Activated CD4-positive, alpha-beta T cell treated with anti-CD3 and anti-CD28 coated beads, Interleukin-2, Interleukin-4, amounts not matched to agents 100 ng/mL and 50 ng/mL, durations not matched to agents 16 hours and 8 hours (primary cell): ENCODE measurements at regions not wholly inside any gene's neighbourhood (a gene's known extent, or its start where the extent isn't known, plus 50 kb on each side); places are given as distances from the start of the nearest gene placed in this dataset.
"Not testable (repeated sequence)": the region's sequence is repeated elsewhere in the genome, so short reads cannot be mapped to it uniquely, and the experiment has no call there.

Experiments used
- DNase-seq: peaks from one replicate; pipeline ENCODE4 v3.0.0-alpha.2; 2020; ENCODE audit warnings: low spot score

GRCh38 chr5:104082754-104083153 is 520.2 kb upstream of the NUDT12 start:
- DNase-seq = no peak

DNA sequence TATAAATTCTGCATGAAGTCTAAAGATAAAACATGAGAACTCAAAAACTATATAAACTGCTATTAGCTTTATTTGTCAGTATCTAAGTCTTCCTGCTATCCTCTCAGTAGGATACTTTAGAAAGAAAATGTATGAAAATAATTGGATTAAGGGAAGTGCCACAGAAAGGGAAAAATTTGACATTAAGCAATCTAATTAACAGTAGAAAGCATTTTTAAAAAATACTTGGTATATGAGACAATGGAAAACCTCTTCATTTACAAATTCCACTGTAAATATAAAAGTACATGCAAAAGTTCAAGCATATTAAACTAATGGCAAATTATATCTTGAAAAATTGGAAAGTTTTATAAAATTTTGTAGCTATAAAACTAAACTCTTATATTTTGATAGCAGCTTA is 518.6 kb upstream of the NUDT12 start:
- DNase-seq = no peak

DNA sequence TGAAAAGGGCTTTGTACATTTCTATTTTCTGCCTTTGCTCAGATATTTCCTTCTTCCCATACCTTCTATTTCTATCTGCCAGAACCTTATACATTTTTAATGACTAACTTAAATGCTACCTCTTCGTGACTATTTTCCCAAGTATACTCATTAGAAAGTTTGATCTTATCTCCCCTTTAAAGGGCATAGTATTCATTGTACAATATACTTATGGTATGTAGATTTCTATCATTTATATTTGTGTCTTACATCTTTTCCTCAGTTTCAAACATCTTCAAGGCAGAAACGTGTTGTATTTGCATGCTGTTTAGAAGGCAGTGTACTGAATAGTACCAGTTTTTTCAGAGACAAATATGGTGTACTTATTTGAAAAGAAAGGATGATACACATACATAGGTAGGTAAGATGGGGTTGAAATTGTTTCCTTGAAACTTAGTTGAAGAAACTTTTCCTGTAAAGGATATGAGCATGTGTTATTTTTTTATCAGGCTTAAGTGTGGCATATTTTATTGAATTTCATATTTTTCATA is 518.1 kb upstream of the NUDT12 start:
- no peak for DNase-seq

GRCh38 chr5:104079861-104080645 is 517.5 kb upstream of the NUDT12 start:
- not testable (repeated sequence) for DNase-seq

GRCh38 chr5:104071887-104072286 is 509.3 kb upstream of the NUDT12 start:
- no peak for DNase-seq

DNA sequence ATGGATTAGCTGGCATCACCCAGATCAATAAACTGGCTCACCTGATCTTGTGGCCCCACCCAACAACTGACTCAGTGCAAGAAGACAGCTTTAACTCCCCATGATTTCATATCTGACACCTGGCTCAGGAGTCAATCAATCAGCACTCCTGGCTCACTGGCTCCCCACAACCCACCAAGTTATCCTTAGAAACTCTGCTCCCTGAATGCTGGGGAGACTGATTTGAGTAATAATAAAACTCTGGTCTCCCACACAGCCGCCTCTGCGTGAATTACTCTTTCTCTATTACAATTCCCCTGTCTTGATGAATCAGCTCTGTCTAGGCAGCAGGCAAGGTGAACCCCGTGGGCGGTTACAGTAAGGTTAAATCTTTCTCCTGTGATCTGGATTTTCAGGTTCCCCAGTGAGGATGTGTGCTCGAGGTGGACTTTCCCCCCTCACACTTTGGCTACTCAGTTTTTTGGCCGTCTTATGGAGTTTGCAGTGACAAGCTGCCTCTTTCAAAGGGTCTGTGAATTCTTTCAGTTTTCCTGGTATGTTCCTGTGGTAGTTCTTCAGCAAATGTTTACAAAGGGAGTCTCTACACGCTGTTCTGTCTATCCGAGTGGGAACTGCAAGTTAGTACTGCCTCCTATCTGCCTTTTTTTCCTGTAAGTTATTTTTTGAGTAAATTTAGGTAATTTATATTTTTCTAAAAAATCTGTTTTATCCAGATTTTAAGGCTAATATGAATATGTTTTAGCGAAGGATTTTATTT is 500.2 kb upstream of the NUDT12 start:
- no peak for DNase-seq

DNA sequence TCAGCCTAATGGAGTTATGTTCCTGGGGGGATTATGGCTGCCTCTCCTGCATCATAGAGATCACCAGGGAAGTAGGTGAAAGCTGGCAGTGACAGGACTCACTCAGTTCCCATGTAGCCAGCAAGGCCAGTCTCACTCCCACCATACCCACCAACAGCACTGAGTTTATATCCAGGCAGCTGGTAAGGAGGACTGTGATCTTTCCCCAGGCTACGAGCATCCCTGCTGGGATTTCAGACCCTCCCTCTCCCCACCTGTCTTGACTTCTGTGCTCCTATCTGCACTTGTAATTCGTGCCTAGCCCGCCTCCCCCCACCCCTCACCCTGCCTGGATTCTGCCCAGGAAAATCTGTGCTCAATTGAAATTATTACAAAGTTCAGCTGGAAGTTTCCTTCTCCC is 499.1 kb upstream of the NUDT12 start:
- DNase-seq = no peak

GRCh38 chr5:104053353-104053649 is 490.7 kb upstream of the NUDT12 start:
- no peak for DNase-seq

- no peak for DNase-seq
Observed at GRCh38 chr5:104052558-104053352, 490.2 kb upstream of the NUDT12 start.

DNA sequence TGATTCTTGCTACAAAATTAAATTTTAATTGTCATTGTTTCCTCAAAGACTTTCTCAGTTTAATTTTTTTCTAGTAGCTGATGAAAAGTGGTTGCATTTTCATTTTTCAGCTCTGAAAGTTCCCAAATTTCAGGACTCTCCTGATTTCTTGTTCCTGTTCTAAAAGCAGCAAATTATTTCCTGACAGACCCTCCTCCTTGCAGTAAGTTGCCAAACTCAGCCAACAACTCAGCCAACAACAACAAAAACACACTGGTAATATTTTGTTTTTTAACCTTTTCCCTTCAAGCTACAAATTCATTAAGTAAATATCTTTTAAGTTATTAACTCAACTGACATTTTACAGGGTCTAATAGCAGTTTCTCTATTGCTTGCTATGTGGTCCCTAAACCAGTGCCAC is 487.8 kb upstream of the NUDT12 start:
- no peak for DNase-seq

- DNase-seq = no peak
Observed at GRCh38 chr5:104049752-104050151, 487.2 kb upstream of the NUDT12 start.

DNA sequence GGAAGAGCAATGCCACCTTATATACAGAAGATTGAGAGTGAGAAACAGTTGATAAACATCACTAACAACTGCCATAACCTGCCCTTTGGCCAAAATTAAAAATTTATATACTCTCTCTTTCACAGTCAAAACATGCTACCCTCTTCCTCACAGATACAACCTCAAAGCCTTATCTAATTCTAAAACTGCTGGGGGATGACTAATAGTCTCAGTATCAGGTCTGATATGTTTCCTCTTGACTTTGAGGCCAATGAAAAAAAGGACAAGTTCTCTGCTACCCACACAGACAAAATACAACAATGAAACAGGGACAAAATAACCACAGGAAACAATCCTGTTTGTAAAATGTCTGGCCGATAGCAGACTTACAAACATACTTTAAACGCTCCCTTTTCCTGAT is 485.6 kb upstream of the NUDT12 start:
- DNase-seq = peak; percentile 0

DNA sequence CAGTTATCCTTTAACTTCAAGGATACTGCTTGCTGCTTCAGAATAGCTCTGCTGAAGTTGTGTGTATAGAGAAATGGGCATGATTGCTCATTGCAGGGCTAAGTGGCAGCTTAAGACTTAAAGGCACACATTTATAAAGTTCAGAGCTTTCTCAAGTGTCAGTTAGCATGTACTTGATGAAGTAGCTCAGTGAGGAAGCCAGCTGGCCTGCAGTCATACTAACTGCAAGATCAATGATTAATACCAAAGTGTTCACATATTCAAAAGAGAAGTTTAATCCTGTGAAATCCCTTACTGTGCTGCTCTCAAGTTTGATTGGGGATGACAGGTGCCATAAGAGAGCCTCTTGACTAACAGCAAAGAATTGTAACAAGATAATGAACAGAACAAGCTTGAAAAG is 483.4 kb upstream of the NUDT12 start:
- no peak for DNase-seq

DNA sequence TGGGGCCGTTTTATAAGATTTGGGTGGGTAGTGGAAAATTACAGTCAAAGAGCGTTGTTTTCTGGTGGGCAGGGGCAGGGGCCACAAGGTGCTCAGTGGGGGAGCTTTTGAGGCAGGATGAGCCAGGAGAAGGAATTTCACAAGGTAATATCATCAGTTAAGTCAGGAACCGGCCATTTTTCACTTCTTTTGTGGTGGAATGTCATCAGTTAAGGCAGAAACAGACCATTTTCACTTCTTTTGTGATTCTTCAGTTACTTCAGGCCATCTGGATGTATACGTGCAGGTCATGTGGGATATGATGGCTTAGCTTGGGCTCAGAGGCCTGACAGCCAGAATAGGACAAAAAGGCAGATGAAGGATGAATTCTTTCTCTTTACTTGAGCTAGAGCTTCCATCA is 477.3 kb upstream of the NUDT12 start:
- DNase-seq = not testable (repeated sequence)

- not testable (repeated sequence) for DNase-seq
Observed at GRCh38 chr5:104037136-104037535, 474.5 kb upstream of the NUDT12 start.

GRCh38 chr5:104033186-104033585 is 470.6 kb upstream of the NUDT12 start:
- DNase-seq = not testable (repeated sequence)

- DNase-seq = no peak
Observed at GRCh38 chr5:104024538-104024937, 461.9 kb upstream of the NUDT12 start.

DNA sequence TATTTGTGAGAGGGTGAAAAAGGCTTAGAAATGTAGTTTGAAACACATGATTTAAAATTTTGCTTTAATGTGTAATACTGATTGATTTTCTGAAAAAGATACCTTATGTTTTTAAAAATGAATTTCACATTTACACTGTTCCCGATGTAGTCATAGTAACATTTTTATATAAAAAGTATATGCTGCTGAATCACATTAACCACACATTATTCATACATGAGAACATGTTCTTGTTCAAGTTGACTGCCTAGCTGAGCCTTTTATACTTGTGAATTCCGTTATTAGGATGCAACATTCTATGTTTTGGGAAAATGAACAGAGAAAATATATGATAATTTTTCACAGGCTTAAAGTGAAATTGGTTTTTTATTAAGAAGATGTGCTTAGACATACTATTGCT is 461.1 kb upstream of the NUDT12 start:
- no peak for DNase-seq

- no peak for DNase-seq
Observed at GRCh38 chr5:104019956-104020355, 457.4 kb upstream of the NUDT12 start.

DNA sequence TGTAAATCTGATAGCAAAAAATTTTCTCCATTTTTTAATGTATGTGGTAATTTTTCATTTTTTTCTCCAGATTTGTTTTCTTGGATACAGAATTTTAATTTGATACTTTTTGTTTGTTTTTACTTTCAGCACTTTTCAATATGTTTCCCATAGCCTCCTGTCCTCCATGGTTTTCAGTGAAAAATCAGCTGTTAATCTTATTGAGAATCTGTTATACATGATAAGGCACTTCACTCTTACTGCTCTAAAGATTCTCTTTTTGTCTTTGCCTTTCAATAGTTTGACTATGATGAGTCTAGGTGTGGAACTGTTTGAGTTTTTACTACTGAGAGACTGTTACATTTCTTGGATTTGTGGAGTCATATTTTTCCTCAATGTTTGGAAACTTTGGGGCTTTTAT is 455.7 kb upstream of the NUDT12 start:
- no peak for DNase-seq

DNA sequence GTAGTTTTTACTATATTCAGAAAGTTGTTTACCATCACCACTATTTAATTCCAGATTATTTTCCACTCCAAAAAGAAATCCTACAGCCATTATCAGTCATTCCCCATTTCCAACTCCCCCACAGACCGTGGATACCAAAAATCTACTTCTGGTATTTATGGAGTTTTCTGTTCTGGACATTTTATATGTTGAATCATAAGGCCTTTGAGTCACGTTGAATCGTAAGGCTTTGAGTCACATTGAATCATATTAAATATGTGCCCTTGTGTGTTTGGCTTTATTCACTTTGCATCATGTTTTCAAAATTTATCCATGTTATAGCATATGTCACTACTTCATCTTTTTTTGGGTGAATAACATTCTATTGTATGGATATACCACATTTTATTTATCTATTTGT is 454.1 kb upstream of the NUDT12 start:
- DNase-seq = no peak

GRCh38 chr5:104015765-104016164 is 453.2 kb upstream of the NUDT12 start:
- no peak for DNase-seq

DNA sequence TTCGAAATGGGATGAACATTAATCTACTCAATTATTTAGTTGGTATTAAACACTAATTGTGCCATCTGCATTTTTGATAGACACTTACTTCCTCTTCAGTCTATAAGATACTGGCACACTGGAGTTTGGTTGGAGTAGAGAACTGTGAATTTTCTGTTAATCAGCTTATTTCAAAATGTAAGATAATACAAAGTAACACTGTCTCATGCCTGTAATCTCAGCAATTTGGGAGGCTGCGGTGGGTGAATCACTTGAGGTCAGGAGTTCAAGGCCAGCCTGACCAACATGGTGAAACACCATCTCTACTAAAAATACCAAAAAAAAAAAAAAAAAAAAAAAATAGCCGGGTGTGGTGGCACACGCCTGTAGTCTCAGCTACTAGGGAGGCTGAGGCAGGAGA is 440.2 kb upstream of the NUDT12 start:
- DNase-seq = not testable (repeated sequence)
